ENCODE measurements at regions not wholly inside any gene's neighbourhood (a gene's known extent, or its start where the extent isn't known, plus 50 kb on each side); places are given as distances from the start of the nearest gene placed in this dataset.

DNA sequence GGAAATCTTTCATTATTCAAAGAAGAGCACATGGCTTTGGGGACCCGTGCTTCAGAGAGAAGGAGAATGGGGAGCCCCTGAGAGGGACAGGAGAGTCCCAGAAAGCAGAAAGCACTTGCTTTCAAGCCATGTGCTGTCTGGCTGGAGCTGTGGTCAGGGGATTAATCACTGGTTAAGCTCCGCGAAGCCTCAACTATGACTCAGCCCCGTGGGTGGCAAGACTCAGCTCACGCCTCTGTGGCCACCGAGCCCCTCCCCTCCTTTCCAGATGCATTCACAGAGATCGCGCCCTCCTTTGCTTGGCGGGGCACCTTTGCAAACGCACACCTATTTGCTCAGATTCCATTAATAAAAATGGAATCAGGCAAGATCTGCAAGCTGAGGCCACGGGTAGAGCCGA, 202.9 kb upstream of the TCERG1L start:
- DNase-seq (ENCODE audit: low read depth): no peak

DNA sequence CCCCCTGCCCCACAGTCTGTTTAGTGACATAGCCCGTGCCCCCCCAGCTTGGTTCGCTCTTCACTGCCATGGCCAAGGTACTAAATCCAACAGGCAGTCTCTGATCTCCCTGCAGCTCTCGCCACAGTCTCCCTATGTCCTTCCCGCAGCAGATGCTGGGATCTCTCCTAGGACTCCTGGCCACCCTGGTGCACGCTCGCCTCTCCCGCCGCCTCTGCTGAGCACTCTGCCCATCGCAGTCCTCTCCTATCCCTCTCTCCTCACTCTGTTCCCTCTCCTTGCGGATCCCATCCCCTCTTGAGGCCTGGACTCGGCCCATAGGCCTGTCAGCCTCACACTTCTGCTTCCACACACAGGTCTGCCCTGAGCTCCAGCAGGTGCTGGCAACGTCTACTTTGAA, 204.8 kb upstream of the TCERG1L start:
- H3K4me3 ChIP-seq (ENCODE audit: low read length): no peak overlapping the region
- no peaks in the 10 kb centered on the region for H3K4me1 ChIP-seq (ENCODE audit: control insufficient read depth, insufficient read depth, low read length)
- no peaks in the 10 kb centered on the region for H3K36me3 ChIP-seq (ENCODE audit: control insufficient read depth, insufficient read depth, low read length, severe bottlenecking)
- H3K9ac ChIP-seq (ENCODE audit: low read length): no peak overlapping the region
- H3K9me3 ChIP-seq (ENCODE audit: control insufficient read depth, low read length): peaks cover 8% of the 10 kb centered on the region
- no peak for DNase-seq (ENCODE audit: low read depth)
- H3K27me3 ChIP-seq (replicated peaks; ENCODE audit: control insufficient read depth, insufficient read depth, low read length): no peaks in the 10 kb centered on the region

More for the DNA sequence above, 202.9 kb upstream of the TCERG1L start:
- Histone ChIP-seq H3K9ac (ENCODE audit: low read length) (no peak overlapping the region), H3K4me3 (ENCODE audit: low read length) (no peak overlapping the region), H3K36me3 (ENCODE audit: control insufficient read depth, insufficient read depth, low read length, severe bottlenecking) (no peaks in the 10 kb centered on the region), H3K9me3 (ENCODE audit: control insufficient read depth, low read length) (peaks cover 8% of the 10 kb centered on the region), H3K27me3 (replicated peaks; ENCODE audit: control insufficient read depth, insufficient read depth, low read length) (no peaks in the 10 kb centered on the region), H3K4me1 (ENCODE audit: control insufficient read depth, insufficient read depth, low read length) (no peaks in the 10 kb centered on the region)

DNA sequence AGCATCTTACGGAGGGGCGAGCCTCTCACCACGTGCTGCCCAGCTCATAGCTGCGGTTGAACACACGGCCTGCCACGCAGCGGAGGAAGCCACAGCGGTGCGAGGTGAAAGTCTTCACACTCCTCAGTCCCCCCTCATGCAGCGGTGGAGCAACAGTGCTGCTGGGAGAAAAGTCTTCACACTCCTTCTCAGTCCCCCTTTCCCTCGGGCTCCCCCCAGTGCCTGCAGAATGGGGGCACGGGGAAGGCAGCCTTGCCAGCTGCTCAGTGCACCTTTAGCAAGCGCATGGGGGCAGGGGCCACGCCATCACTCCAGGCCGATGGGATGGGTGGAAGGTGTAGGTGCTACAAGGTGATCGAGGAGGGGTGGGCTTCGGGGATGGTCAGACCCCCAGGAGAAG, 206.3 kb upstream of the TCERG1L start:
- peaks cover 5% of the 10 kb centered on the region for H3K9me3 ChIP-seq (ENCODE audit: control insufficient read depth, low read length)
- DNase-seq (ENCODE audit: low read depth): no peak
- no peak overlapping the region for H3K9ac ChIP-seq (ENCODE audit: low read length)
- H3K4me3 ChIP-seq (ENCODE audit: low read length): no peak overlapping the region
- H3K4me1 ChIP-seq (ENCODE audit: control insufficient read depth, insufficient read depth, low read length): no peaks in the 10 kb centered on the region
- no peaks in the 10 kb centered on the region for H3K27me3 ChIP-seq (replicated peaks; ENCODE audit: control insufficient read depth, insufficient read depth, low read length)
- H3K36me3 ChIP-seq (ENCODE audit: control insufficient read depth, insufficient read depth, low read length, severe bottlenecking): no peaks in the 10 kb centered on the region

DNA sequence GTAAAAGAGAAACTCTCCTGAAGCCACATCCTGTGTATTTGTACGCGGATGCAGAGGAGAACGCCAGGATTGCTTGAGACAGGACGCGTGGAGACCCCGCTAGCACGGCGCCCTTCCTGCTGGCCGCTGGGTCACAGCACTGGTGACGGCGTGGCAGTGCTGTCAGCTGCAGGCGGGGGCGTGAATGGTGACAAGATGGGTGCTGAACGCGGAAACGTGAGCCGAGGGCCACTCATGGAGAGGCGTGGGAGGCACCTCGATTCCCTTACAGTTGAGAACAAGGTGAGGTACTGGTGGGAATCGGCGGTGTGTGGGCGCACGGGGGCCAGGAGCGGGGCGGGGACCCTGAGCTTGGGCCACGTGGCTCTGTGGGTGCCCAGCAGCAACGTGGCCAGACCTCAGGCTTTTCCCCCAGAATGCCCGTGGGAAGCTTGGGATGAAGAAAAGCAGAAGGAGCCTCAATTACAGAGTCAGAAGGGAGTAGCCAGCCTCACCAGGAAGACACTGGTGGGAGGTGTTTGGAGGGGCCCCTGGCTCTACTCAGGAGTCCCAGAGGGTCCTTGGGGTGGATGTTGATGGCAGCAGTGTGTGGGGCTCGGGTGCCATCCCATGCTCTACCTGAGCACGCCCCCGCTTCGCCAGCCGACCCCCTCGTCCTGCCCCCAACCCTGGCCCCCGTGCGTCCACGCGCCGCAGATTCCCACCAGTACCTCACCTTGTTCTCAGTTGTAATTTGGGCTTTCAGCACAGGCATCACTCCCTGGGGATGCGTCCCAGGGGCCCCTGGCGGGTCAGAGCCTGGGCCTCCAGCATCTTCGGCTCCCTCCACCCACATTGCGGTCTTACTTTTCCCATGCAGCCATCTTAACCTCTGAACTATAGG, 208.4 kb upstream of the TCERG1L start:
- H3K27me3 ChIP-seq (replicated peaks; ENCODE audit: control insufficient read depth, insufficient read depth, low read length): no peaks in the 10 kb centered on the region
- no peak for DNase-seq (ENCODE audit: low read depth)

DNA sequence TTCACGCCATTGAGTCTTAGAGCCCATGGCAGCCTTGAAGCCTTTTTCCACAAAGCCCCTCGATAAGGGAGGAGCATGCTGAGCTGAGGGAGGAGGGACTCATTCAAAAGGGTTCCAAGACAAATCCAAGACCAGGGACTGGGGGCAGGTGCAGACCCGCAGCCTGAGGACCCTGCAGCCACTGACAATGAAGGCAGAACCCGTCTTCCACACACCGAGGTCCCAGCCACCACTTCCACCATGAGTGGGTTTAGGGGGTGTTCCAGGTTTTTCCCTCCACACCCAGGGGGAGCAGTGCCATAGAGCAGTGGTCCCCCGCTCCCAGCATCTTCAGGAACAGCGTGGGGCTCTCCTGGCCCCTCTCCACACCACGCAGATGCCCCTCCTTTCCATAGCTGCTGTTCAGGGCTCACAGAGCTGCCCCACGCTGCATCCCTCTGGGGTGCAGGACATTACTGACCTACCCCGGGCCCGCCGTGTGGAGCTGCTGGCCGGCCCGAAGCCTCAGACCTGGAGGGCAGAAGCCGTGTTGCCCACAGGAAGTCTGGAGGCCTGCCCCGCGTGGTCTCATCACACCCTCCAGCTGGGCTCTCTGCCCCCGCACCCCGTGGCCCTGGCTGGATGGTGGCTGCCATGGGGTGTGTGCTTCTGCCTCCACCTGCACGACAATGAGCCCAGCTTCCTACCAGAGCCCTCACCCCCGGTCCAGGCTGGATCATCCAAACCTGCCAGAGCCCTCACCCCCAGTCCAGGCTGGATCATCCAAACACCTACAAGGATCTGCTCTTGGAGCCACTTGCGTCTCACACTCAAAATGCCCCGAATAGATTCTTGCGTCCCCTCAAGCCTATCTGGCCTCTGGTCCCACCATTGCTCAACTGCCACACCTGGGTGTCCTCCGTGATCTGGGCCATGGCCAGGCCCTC, 220.0 kb upstream of the TCERG1L start:
- H3K27me3 ChIP-seq (replicated peaks; ENCODE audit: control insufficient read depth, insufficient read depth, low read length): no peaks in the 10 kb centered on the region
- no peaks in the 10 kb centered on the region for H3K36me3 ChIP-seq (ENCODE audit: control insufficient read depth, insufficient read depth, low read length, severe bottlenecking)
- no peak overlapping the region for H3K4me3 ChIP-seq (ENCODE audit: low read length)
- no peak for DNase-seq (ENCODE audit: low read depth)
- no peaks in the 10 kb centered on the region for H3K4me1 ChIP-seq (ENCODE audit: control insufficient read depth, insufficient read depth, low read length)
- H3K9ac ChIP-seq (ENCODE audit: low read length): no peak overlapping the region
- H3K9me3 ChIP-seq (ENCODE audit: control insufficient read depth, low read length): no peaks in the 10 kb centered on the region

More for the DNA sequence above, 208.4 kb upstream of the TCERG1L start:
- no peak overlapping the region for H3K4me3 ChIP-seq (ENCODE audit: low read length)
- H3K36me3 ChIP-seq (ENCODE audit: control insufficient read depth, insufficient read depth, low read length, severe bottlenecking): no peaks in the 10 kb centered on the region
- peaks cover 6% of the 10 kb centered on the region for H3K9me3 ChIP-seq (ENCODE audit: control insufficient read depth, low read length)
- H3K4me1 ChIP-seq (ENCODE audit: control insufficient read depth, insufficient read depth, low read length): no peaks in the 10 kb centered on the region
- no peak overlapping the region for H3K9ac ChIP-seq (ENCODE audit: low read length)

DNA sequence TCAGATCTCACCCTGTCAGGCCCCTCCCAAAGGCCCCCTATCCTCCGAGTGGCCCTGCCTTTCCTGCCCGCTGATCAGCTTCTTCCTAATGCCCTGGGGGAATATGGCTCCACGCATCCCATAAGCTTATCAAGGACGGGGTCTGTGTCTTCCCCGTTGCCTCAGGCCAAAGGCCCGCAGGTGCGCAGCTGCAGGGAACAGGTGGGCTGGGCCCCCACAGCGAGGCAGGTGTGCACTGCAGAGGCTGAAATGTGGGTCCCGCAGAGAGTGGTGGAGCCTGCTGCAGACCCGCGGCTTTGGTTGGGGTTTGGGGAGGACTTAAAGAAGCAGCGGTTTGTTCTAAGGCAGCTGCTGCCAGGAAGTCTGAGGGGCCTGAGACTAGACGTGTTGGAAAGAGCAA, 220.8 kb upstream of the TCERG1L start:
- no peak for DNase-seq (ENCODE audit: low read depth)
- Histone ChIP-seq H3K4me1 (ENCODE audit: control insufficient read depth, insufficient read depth, low read length) (no peaks in the 10 kb centered on the region), H3K27me3 (replicated peaks; ENCODE audit: control insufficient read depth, insufficient read depth, low read length) (no peaks in the 10 kb centered on the region), H3K9me3 (ENCODE audit: control insufficient read depth, low read length) (no peaks in the 10 kb centered on the region), H3K9ac (ENCODE audit: low read length) (no peak overlapping the region), H3K36me3 (ENCODE audit: control insufficient read depth, insufficient read depth, low read length, severe bottlenecking) (no peaks in the 10 kb centered on the region), H3K4me3 (ENCODE audit: low read length) (no peak overlapping the region)

DNA sequence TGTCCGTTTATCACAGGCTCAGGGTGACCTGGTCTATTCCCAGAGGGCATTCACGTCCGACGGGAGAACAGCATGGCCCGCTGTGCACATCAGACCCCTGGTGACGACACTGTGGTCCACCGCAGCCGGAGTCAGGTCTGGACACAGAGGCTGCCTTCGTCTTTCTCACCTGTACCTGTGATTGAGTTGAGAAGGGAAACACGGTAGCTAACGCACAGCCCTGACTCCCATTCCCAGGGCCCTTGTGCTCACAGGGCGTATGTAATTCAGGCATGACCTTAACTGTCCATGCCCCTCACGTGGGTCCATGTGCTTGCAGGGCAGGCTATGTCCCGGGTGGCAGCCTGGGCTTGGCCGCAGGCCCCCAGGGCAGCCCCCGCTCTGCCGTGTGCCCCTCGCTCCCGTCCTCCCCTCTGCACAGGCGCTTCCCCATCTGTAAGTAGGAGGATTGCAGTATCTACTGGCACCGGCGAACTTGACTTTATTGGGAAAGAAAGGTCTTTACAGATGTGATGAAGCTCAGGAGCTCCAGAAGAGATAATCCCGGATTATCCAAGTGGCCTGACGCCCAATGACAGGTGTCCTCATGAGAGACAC, 221.3 kb upstream of the TCERG1L start:
- no peak overlapping the region for H3K4me3 ChIP-seq (ENCODE audit: low read length)
- H3K36me3 ChIP-seq (ENCODE audit: control insufficient read depth, insufficient read depth, low read length, severe bottlenecking): no peaks in the 10 kb centered on the region
- no peaks in the 10 kb centered on the region for H3K27me3 ChIP-seq (replicated peaks; ENCODE audit: control insufficient read depth, insufficient read depth, low read length)
- no peaks in the 10 kb centered on the region for H3K4me1 ChIP-seq (ENCODE audit: control insufficient read depth, insufficient read depth, low read length)
- DNase-seq (ENCODE audit: low read depth): no peak
- H3K9me3 ChIP-seq (ENCODE audit: control insufficient read depth, low read length): no peaks in the 10 kb centered on the region
- H3K9ac ChIP-seq (ENCODE audit: low read length): no peak overlapping the region

DNA sequence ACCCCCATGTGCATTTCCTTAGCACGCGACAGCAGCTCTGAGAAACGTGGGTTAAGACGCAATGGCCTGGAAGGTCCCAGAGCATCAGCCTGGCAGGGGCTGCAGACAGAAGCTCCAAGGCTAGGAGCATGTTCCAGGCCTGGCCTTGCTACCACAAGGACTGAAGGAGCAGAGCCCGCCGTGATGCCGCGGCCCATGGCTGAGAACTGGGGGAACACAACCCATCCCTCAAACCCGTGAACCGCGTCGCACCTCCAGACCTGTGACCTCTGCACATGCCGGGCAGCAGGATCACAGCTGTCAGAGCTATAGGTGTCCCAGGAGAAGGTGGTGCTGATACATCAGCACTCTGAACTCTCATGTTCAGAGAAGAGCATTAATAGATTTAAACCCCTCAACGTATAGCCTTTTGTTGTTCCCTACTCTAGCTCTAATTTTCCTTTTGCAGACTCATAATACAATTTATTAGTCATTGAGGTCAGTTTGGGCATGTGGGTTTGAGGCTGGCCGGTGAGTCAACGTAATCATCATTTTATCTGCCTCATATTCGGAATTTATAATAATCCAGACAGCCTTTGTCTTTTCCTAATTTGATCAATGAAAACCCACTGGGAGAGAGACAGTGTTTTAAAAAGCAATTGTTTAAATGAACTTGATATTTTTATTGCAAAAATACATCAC, 222.5 kb upstream of the TCERG1L start:
- Histone ChIP-seq H3K4me1 (ENCODE audit: control insufficient read depth, insufficient read depth, low read length) (no peaks in the 10 kb centered on the region), H3K36me3 (ENCODE audit: control insufficient read depth, insufficient read depth, low read length, severe bottlenecking) (no peaks in the 10 kb centered on the region), H3K4me3 (ENCODE audit: low read length) (no peak overlapping the region), H3K9me3 (ENCODE audit: control insufficient read depth, low read length) (no peaks in the 10 kb centered on the region), H3K27me3 (replicated peaks; ENCODE audit: control insufficient read depth, insufficient read depth, low read length) (no peaks in the 10 kb centered on the region), H3K9ac (ENCODE audit: low read length) (no peak overlapping the region)
- DNase-seq (ENCODE audit: low read depth): no peak

DNA sequence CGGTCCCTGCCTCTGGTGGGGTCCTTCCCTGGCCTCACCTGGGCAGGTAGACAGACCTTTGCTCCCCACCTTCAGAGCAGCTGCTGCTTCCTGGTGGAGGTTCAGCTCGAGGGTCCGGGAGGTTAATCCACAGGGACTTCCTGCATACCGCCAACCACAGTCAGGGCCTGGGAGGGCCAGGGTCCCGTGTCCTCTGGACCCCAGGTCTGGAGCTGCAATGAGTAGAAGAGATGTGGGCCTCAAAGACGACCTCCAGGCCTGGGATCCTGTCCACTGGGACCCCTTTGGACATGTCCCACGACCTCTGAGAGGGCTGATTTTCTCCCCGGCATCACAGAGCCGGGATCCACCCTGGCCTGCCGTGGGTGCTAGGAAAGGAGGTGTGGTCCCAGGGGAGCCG, 223.3 kb upstream of the TCERG1L start:
- no peak for DNase-seq (ENCODE audit: low read depth)
- Histone ChIP-seq H3K36me3 (ENCODE audit: control insufficient read depth, insufficient read depth, low read length, severe bottlenecking) (no peaks in the 10 kb centered on the region), H3K9me3 (ENCODE audit: control insufficient read depth, low read length) (no peaks in the 10 kb centered on the region), H3K9ac (ENCODE audit: low read length) (no peak overlapping the region), H3K27me3 (replicated peaks; ENCODE audit: control insufficient read depth, insufficient read depth, low read length) (no peaks in the 10 kb centered on the region), H3K4me3 (ENCODE audit: low read length) (no peak overlapping the region), H3K4me1 (ENCODE audit: control insufficient read depth, insufficient read depth, low read length) (no peaks in the 10 kb centered on the region)

DNA sequence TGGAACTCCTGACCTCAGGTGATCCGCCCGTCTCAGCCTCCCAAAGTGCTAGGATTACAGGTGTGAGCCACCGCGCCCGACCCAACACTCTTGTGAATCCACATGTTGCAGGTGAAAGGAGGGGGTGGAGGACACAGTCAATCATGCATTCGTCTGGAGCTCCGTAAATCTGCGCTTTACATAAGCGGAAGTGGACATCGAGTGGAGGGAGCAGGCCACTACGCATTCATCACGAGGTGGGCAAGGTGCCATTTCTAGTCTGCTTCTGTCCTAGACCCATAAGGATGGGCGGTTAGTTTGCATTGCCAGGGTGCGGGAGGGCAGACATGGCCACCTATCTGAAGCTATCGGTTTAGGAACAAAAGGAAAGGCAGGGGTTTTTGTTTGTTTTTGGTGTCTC, 225.2 kb upstream of the TCERG1L start:
- H3K9ac ChIP-seq (ENCODE audit: low read length): no peak overlapping the region
- H3K9me3 ChIP-seq (ENCODE audit: control insufficient read depth, low read length): no peaks in the 10 kb centered on the region
- no peaks in the 10 kb centered on the region for H3K27me3 ChIP-seq (replicated peaks; ENCODE audit: control insufficient read depth, insufficient read depth, low read length)
- no peak overlapping the region for H3K4me3 ChIP-seq (ENCODE audit: low read length)
- DNase-seq (ENCODE audit: low read depth): no peak
- no peaks in the 10 kb centered on the region for H3K4me1 ChIP-seq (ENCODE audit: control insufficient read depth, insufficient read depth, low read length)
- no peaks in the 10 kb centered on the region for H3K36me3 ChIP-seq (ENCODE audit: control insufficient read depth, insufficient read depth, low read length, severe bottlenecking)

All from adipocyte (in vitro differentiated cells).